Keratinocyte (primary cell): ENCODE measurements at regions not wholly inside any gene's neighbourhood (a gene's known extent, or its start where the extent isn't known, plus 50 kb on each side); places are given as distances from the start of the nearest gene placed in this dataset.

Experiments
- CTCF ChIP-seq, 3 experiments: IDR thresholded peaks in 1 of 3; conservative IDR thresholded peaks in 1 of 3; optimal IDR thresholded peaks in 1 of 3; 2 replicates in 2 of 3; 3 replicates in 1 of 3; pipeline versions ENCODE3 to v1.5.1; 2011; ENCODE audit warnings: low read length in 3 of 3, mild to moderate bottlenecking in 3 of 3, moderate library complexity in 2 of 3, control low read depth in 1 of 3, inconsistent platforms in 1 of 3; ENCODE audit not compliant: insufficient read depth in 2 of 3; ENCODE audit errors: extremely low read depth in 1 of 3
- EZH2 ChIP-seq: IDR thresholded peaks from one replicate; pipeline ENCODE4 v1.6.1; 2012; ENCODE audit warnings: inconsistent platforms, mild to moderate bottlenecking, low read length, moderate library complexity

DNA sequence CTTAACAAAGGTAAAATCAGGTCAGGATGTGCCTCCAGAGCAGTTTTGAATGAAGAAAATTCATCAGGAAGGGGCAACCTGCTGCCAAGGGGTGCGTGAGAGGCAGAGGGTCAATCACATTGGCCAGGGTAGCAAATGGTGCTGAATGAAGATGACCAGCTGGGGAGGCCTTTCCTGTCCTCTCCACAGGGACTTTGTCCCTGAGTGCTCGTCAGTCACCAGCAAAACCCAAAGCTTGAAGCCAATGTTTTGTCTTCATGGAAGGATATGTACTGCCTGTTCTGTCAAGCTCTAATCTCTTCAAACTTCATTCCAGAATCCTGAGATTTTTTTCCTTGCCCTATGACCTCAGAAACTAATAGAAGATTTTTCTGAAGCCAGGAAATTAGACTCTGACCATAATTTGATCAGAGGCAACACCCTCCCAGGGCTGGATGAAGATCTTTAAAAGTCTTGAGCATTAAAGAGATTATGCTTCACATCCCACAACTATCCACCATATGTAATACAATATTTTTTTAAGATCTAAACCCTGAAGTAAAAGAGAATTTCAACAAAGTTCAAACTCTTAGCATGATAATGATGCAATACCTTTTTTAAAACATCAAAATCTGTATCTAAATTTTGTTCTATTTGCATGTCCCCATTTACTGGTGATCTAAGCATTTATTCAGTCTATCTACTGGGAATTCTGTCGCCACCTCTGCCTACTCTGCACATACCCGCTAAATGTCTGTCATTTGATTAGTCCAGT, 243.0 kb downstream of the SNX13 start:
- TF ChIP-seq CTCF (optimal IDR thresholded peaks at IDR 0.05 in 1 of 3, IDR thresholded peaks at IDR 0.05 in 1 of 3, conservative IDR thresholded peaks at IDR 0.05 in 1 of 3; ENCODE audit: extremely low read depth in 1 of 3, insufficient read depth in 2 of 3, low read length in 3 of 3) (no peak), EZH2 (no peak)
